ENCODE measurements at regions not wholly inside any gene's neighbourhood (a gene's known extent, or its start where the extent isn't known, plus 50 kb on each side); places are given as distances from the start of the nearest gene placed in this dataset.

- TF ChIP-seq CTCF (IDR thresholded peaks at IDR 0.05) (no peak), POLR2AphosphoS5 (IDR thresholded peaks at IDR 0.05; ENCODE audit: low read depth, low read length) (no peak)
- TF ChIP-seq, protein P1, sequence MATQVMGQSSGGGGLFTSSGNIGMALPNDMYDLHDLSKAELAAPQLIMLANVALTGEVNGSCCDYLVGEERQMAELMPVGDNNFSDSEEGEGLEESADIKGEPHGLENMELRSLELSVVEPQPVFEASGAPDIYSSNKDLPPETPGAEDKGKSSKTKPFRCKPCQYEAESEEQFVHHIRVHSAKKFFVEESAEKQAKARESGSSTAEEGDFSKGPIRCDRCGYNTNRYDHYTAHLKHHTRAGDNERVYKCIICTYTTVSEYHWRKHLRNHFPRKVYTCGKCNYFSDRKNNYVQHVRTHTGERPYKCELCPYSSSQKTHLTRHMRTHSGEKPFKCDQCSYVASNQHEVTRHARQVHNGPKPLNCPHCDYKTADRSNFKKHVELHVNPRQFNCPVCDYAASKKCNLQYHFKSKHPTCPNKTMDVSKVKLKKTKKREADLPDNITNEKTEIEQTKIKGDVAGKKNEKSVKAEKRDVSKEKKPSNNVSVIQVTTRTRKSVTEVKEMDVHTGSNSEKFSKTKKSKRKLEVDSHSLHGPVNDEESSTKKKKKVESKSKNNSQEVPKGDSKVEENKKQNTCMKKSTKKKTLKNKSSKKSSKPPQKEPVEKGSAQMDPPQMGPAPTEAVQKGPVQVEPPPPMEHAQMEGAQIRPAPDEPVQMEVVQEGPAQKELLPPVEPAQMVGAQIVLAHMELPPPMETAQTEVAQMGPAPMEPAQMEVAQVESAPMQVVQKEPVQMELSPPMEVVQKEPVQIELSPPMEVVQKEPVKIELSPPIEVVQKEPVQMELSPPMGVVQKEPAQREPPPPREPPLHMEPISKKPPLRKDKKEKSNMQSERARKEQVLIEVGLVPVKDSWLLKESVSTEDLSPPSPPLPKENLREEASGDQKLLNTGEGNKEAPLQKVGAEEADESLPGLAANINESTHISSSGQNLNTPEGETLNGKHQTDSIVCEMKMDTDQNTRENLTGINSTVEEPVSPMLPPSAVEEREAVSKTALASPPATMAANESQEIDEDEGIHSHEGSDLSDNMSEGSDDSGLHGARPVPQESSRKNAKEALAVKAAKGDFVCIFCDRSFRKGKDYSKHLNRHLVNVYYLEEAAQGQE (IDR thresholded peaks at IDR 0.05; ENCODE audit: insufficient read depth in 1 of 2, low read depth in 2 of 2, low read length in 1 of 2), result no peak
Observed at GRCh38 chr11:92625894-92626293, 343.6 kb upstream of the MTNR1B start.

Data from Panc1 (cell line).